HG02870 (cell line): ENCODE measurements at regions not wholly inside any gene's neighbourhood (a gene's known extent, or its start where the extent isn't known, plus 50 kb on each side); places are given as distances from the start of the nearest gene placed in this dataset.
"Not testable (repeated sequence)": the region's sequence is repeated elsewhere in the genome, so short reads cannot be mapped to it uniquely, and the experiment has no call there.

Experiments
- ATAC-seq: cut with Tn5 transposase; IDR thresholded peaks from one replicate; pipeline ENCODE4 v1.9.1; 2021; ENCODE audit warnings: mild to moderate bottlenecking, moderate library complexity; ENCODE audit not compliant: unreplicated experiment

DNA sequence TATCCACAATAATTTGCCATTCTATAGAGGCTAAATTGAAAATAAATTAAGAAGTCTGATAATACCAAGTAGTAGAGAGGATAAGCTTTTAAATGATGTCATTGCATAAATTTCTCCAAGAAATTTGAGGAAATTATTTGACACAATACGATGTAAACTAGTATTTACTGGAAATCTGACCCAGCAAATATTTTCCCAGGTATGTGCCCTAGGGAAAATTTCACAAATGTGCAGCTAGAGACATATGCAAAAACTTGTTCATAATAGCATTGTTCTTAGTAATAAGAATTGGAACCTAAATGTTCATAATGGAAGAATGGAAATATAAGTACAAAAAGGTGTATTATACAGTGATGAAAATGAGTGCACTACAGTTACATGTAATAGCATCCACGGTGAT lies 888.8 kb upstream of the SOX11 start:
- ATAC-seq, result no peak

DNA sequence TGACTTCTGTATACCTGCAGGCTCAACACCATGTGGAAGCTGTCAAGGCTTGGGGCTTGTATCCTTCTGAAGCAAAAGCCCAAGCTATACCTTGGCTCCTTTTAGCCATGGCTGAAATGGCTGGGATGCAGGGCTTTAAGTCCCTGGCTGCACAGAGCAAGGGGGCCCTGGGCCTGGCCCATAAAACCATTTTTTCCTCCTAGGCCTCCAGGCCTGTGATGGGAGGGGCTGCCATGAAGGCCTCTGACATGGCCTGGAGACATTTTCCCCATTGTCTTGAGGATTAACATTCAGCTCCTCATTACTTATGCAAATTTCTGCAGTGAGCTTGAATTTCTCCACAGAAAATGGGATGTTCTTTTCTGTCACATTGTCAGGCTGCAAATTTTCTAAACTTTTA lies 878.0 kb upstream of the SOX11 start:
- not testable (repeated sequence) for ATAC-seq

DNA sequence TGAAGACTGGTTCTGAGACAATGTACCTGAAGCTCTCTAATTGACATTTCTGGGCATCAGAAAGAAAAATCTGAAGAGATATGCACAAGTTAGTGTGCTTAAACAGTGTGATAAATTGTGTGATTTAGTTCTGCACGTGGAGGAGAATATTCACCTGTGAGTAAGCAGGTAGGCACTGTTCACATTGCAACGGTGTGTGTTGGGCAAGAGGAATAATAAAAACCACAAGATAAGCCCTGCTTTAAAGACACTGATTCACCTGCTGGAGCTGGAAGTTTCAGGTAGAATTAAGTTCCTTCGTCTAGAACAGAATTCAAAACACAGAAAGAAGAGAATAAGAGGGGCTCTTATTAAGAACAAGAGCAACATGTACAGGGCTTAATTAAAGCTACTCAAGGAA lies 864.3 kb upstream of the SOX11 start:
- ATAC-seq, result no peak

DNA sequence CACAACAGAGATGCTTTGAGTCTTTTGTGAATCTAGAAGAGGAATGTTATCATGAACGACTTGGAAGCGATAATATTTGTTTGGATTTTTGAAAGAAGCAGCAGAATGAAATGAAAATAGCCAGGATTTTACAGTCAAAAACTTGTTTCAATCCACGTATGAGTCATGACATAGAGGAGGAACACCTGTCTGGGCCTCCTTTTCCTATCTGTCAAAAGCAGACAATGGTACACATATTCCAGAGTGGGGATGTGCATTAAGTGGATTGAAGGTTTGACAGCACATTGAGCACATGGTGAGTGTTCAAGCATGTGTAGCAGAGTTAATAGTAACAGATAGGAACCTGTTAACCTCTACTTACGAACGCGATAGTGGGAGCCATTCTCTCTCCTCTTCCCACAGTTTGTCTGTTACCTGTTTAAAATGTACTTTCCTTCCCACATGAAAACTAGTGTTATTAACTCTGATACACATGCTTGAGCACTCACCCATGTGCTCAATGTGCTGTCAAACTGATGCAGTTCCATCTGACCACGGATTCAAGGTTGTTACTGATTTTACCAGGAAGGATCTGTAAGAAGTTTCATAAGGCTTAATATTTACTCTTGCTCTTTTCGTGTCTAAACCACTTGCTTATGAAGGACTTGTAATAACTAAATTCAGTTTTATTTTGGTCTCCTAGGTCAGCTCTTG lies 863.4 kb upstream of the SOX11 start:
- ATAC-seq, result no peak

DNA sequence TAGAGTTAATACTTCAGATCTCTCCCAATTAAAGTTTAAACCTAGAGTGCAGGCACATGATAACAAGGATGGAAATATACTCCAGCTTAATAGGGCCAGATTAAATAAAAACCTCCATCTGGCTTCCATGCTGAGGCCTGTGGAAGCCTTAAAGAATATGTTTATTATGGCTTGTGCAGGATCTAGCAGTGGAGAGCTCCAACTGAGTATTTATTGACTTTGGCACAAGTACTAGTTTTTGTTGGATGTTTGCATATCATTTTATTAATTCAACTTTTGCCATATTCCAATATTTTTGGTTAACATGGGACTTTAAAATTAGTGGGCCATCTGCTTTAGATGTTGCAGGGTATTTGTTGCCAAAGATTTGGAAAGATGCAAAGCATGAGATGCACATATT lies 860.4 kb upstream of the SOX11 start:
- no peak for ATAC-seq

DNA sequence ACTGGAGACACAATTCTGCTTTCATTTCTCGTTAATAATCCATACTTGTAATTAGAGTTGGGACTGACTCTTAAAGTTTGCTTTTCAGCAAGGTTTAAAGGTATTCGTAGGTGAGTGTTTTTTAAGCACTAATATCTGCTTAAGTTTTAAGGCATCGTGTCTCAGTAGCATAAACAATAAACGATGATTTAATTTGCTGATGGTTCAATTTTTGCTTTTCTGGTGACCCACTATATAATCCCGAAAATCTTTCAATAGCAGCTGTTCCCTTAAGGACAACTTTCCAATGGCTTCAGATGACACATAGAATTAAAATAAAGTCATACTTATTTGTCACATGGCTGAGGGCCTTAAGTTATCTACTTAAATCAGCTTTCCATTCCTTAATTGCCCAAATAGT lies 859.5 kb upstream of the SOX11 start:
- no peak for ATAC-seq

DNA sequence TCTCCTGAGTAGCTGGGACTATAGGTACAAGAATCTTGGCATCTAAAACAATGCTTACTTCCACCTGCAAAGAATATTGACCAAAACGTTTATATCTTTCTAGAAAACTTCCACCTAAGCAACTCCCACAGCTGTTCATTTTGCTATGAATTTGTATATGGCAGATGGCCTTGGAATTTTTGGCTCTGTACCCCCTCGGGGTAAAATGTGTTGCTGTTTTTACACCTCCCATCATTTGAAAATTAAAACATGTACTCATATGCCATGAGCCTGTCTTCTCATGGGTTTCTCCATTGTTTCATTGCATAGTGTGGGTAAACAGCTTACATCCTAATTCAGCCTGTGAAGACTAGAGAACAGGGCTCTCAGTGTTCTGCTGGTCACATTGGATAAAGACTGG lies 853.6 kb upstream of the SOX11 start:
- no peak for ATAC-seq

DNA sequence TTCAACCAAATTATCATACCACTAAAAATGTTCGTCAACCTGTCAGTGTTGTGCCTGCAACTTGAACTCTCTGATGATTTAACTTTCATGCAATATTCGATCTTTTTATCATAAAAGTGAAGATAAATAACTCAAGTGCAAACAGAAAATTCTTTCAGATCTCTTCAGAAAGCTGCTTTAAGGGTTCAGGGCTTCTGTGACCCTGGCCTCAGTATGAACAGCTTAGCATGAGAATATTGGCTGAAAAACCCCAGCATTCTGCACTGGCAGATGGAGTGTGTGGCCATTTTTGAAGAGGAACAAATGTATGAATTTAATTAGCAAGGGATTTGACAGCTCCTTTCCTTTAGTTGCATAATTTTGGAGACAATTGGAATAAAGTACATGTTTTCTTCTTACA lies 851.4 kb upstream of the SOX11 start:
- no peak for ATAC-seq

DNA sequence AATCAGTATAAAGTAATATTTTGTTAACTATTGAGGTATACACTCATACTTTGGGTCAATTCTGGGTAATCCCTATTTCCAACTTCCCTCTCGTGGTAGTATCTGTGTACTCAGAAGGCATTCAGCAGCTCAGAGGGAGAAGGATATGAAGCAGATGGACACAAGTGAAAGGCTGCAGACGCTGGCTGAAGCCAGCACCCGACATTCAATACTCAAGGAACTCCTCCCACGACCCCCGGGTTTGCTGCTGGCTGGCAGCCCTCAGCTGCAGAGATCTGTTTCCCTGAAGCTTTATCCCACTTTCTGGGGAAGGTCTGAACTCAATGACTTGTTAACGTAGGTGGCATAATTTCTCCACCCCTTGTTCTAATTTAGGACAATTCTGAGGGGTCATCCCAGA lies 847.3 kb upstream of the SOX11 start:
- no peak for ATAC-seq

DNA sequence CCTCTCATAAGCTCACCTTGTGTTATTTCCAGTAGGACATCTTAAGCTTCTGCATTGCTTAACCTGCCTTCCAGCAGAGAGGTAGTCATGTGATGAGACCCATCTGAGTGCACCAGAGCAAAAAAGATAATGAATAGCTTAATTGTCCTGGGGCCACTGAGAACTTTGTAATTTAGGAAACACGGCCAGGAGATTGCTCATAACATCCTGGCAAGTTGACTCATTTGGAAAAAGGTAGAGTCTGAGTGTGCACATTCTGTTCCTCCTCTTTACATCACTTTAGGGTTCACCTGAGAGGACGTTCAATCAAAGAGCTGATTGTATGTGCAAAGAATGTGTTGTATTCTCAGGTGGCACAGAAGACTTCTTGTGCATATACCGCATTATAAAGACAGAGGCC lies 830.2 kb upstream of the SOX11 start:
- ATAC-seq, result no peak

DNA sequence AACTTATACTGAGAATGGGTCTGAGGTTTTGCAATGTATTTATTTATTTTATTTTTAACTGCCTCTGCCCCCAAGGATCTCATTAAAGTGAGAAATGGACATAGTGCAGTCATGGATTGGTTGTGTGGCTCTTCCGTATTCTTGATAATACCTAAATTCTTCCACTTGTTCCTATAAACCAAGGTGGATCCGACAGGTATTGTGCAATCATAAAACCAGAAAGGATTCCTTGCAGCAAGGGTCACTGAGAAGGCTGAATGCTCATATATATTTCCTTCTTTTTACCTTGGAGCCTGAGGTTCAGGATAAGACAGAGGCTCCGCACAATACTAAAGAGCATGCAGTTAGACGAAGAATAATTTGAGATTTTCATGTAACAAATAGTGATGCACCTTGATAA lies 826.0 kb upstream of the SOX11 start:
- ATAC-seq, result no peak

DNA sequence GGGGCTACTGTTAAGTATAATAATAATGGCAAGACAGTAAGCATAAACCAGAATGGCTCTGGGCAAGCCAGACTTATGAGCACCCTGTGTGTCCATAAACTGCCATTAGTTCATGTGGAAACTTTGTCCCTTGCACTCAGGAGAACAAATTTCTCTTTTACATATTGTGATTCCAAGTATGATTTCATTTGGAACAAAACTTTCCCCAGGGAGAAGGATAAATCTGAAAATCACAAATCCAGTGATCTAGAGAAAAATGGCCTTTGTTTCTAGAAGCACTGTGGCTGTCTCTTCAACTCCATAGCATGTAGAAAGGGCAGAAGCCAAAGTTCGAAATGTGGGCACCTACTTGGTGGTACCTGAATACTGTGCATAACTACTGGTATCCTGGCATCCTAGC lies 823.7 kb upstream of the SOX11 start:
- no peak for ATAC-seq

DNA sequence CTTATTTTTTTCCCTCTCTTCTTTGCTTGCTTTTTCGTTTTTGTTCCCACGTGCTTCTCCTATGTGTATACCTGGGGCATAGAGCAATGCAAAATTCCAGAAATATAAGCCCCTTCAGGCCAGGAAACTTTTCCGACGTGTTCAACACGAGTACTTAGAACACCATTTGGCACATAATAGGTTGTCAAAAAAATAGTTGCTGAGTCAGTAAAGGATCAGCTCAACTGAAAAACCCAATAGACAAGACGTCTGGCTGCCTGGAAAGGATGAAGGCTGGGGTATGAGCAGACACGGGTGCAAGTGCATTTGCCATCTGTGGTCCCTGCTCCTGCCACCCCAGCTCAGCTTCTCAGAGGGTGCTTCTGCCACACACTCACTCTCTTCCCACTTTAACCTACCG lies 823.0 kb upstream of the SOX11 start:
- no peak for ATAC-seq

DNA sequence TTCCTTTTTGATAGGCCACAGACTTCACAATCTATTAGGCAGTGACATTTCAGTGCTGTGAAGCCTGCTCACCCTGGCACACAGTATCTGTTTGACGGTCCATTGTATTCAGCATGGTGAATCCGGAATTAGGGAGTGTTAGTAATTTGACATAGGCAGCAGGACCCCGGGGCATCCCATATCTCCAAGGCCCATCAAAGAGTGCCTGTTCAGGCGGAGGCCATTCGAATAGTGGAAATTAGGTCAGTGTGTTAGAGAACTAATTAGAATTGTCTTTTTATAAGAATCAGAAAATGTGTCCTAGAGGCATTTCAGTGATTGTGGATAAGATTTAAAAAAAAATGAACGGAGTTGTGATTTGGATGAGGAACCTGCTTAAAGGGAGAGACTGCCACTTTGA lies 818.8 kb upstream of the SOX11 start:
- ATAC-seq, result no peak

DNA sequence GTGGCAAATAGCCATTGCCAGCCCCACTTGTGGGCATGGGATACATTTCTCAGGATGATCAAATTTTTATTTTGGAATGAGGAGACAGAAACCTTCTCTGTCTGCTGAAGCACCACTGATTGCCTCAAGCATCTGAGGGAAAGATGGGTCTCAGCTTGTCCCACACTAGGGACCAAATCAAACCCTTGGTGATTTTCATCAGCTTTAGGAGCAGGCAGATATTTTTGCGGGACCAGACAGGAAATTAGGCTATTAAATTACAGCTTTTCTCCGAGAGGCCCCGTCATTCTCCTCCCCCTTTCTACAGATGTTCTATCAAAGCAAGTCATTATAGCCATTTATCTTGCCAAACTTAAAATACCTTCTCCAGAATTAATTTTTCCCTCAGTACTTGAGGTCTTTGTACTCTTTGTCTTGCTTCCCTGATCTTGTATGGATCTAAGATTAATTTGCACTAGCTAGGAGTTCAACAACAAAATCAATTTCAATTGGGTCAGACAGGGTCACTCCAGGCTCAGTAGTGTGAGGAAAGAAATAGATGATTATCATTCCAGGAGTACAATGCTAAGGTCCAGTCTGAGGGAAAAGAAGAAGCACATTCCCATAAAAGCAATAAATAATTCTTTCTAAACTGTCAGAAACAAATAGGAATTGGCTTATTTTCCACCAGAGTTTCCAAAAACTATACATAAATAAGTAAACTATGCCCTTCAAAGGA lies 818.1 kb upstream of the SOX11 start:
- no peak for ATAC-seq

DNA sequence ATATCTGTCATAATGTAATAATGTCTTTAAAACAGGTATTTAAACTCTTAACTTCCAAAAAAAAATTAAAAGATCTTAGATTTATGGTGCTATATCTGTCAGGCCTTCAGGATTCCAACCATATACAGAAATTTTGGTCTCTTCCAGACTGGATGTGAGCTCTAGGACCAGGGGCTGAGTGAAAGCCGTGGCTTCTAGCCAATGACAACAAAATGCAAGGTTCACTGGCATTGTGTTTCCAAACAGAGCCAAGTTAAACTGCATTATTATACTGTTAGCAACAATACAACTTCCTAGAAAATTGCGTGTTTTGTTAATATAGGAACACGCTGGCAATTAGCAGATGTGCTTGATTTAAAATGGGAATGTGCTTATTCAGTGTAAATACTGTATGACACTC lies 809.8 kb upstream of the SOX11 start:
- no peak for ATAC-seq

DNA sequence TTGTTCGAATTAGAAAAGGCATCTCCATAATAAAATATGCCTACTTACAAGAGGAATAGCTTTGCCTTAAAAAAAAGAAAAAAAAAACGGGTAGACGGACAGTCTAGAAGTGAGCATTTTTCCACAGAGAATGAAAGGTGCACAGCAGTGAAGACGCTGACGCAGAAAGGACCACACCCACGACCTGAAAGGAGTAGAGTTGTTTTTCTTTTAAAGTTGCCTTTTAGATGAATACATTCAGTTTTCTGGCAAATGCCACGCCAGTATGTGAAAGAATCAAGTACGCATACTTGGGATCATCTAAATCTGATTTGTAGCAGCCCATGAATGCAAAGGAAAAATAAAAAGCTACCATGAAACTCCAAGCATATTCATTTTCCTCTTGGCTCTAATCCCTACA lies 809.2 kb upstream of the SOX11 start:
- no peak for ATAC-seq

DNA sequence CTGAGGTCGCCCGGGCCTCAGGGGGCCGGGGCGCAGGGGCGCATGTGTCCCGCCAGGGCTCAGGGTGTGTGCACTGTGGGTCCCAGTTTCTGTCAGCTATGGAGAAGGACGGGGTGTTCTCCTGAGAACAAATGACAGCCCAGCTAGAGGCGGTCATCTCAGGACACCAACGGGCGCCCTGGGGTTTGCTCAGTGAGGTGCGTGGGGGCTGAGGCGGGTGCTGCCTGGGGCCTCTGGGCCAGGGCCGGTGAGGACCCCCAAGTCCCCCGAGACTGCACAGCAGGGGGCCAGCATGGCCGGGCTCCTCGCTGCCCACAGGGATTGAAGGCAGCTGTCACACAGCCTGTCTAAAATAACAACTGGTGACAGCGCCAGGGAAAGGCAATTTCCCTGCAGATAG lies 808.8 kb upstream of the SOX11 start:
- ATAC-seq, result no peak

DNA sequence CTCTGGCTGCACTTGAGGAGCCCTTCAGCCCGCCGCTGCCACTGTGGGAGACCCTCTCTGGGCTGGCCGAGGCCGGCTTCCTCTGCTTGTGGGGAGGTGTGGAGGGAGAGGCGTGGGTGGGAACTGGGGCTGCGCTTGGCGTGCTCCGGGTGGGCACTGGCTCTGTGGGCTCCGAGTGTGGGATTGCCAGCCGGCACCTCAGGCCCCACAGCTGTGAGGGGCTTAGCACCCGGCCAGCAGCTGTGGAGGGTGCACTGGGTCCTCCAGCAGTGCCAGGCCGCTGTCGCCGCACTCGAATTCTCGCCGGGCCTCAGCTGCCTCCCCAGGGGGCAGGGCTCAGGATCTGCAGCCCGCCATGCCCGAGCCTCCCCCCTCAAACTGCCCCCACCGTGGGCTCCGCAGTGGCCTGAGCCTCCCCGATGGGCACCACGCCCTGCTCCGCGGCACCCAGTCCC lies 808.0 kb upstream of the SOX11 start:
- no peak for ATAC-seq

DNA sequence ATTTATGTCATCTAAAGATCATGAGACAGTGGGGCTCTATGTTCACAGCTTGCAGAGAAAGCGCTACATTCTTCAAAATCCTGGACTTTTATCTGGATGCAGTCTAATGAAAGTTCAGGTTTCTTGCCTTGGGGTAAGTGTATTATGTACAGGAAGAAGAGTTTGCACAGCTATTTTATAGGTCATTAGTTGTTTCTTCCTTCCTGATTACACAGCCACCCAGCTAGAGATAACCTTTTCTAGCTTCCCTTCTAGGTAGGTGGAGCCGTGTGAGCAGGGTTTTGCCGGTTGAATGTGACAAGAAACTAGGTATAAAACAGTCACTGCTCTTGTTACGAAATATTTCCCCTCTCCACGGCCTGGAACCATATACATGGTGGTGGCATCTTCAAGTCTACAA lies 800.8 kb upstream of the SOX11 start:
- no peak for ATAC-seq

DNA sequence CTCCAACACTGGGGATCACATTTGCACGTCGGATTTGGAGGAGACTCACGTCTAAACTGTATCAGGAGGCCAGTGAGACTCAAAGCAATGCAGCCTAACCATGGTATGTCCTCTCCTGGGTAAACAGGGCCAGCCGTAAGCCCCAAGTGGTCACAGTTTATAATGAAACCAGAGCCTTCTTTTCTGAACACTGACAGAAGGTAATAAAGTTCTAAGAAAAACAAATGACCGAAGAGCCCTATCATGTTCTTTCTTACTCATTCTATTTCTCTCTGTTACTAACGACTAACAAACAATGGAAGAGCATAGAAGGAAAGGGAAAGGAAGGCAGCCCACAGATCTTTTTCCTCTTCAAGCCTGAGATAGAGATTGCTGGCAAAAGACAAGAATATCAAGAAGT lies 796.8 kb upstream of the SOX11 start:
- no peak for ATAC-seq

DNA sequence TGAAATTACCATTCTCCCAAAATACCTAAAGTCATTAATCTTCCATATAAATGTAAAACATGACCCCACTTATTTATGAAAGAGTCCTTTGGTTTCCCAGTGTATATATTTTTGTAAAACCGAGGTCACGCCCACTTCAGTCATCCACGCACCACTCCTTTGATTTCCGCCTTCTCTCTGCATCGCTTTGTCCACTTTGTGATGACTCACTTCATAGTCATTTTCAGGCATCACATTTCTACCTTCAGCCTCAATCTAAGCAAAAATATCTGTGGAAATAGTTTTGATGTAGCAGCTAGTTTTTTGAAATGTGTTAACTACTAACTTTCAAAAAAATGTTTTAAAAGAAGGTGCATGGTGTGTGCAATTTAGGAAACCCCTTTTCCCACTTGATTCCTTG lies 793.5 kb upstream of the SOX11 start:
- no peak for ATAC-seq

DNA sequence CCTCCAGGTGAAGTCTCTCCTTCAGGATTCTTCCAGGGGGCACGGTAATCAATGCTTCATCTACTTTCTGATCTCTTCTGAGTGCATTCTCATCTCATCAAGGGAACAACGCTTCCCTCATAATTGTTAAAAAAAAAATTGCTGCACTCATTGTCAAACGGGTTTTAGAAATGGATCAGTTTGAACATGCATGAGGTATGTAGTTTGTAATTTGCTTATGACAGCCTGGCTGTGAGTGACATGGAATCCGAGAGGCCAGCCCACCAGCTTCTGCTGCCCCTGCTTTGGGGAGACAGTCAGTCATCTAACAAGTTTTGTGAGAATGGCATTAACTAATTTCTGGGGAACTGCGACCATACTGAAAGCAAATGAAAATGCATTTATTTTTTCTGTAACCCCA lies 791.9 kb upstream of the SOX11 start:
- no peak for ATAC-seq
